Loucy (cell line): ENCODE measurements at regions not wholly inside any gene's neighbourhood (a gene's known extent, or its start where the extent isn't known, plus 50 kb on each side); places are given as distances from the start of the nearest gene placed in this dataset.

ENCODE experiments used
- CTCF ChIP-seq: fragments of 200-600 bp; sonication (generic); conservative IDR thresholded peaks from 2 replicates; pipeline ENCODE4 v1.5.1; 2014; ENCODE audit warnings: mild to moderate bottlenecking, antibody characterized with exemption, low read length
- EZH2phosphoT487 ChIP-seq: fragments of 200-600 bp; IDR thresholded peaks from 2 replicates; pipeline ENCODE4 v1.6.1; 2018; ENCODE audit warnings: antibody characterized with exemption, mild to moderate bottlenecking, moderate library complexity, borderline replicate concordance

GRCh38 chr20:1833216-1833615 lies 62.0 kb upstream of the SIRPA start:
- TF ChIP-seq CTCF (no peak), EZH2phosphoT487 (no peak)
